ENCODE measurements at regions not wholly inside any gene's neighbourhood (a gene's known extent, or its start where the extent isn't known, plus 50 kb on each side); places are given as distances from the start of the nearest gene placed in this dataset.

- TF ChIP-seq JUND (IDR thresholded peaks at IDR 0.05; ENCODE audit: low read depth) = no peak
- in situ Hi-C loops (cut with HindIII; ENCODE audit: low pct_unique_long_range_greater_than_20kb, low sequenced_read_pairs) = no loop called here
These were observed 98.9 kb downstream of the PRLHR start for GRCh38 chr10:118496525-118496924.

DNA sequence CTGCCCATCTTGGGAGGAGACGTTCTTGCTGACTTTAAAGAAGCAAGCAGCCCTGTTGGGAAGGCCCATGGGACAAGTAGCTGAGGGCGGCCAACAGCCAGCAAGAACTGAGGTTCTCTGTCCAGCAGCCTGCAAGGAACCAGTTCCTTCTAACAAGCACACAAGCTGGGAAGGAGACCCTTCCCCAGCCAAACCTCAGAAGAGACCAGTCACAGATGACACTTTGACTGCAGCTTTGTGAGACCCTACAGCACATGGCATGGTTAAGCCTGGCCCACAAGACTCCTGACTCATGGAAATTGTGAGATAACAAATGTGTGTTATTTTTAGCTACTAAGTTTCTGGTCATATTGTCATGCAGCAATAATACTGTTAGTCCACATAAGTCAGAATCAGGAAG lies 99.9 kb downstream of the PRLHR start:
- no peak for DNase-seq (ENCODE audit: low read depth in 1 of 2, low spot score in 1 of 2)
- in situ Hi-C loops (cut with HindIII; ENCODE audit: low pct_unique_long_range_greater_than_20kb, low sequenced_read_pairs) = no loop called here
- TF ChIP-seq JUND (IDR thresholded peaks at IDR 0.05; ENCODE audit: low read depth) = no peak

More at GRCh38 chr10:118496525-118496924, 98.9 kb downstream of the PRLHR start:
- no peak for DNase-seq (ENCODE audit: low read depth in 1 of 2, low spot score in 1 of 2)

DNA sequence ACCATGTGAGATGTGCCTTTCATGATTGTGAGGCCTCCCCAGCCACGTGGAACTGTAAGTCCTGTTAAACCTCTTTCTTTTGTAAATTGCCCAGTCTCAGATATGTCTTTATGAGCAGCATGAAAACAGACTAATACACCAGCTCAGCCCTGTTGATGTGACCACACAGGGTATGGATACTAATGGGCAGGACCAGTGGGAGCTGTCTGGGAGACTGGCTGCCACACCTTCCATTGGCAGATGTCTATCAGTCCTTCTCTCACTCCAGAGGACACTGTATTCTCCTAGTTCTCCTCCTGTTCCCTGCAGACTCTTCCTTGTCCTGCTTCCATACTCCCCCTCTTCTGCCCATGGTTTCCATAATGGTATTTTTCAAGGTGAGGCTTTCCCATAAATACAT lies 104.4 kb downstream of the PRLHR start:
- in situ Hi-C loops (cut with HindIII; ENCODE audit: low pct_unique_long_range_greater_than_20kb, low sequenced_read_pairs) = no loop called here
- no peak for DNase-seq (ENCODE audit: low read depth in 1 of 2, low spot score in 1 of 2)
- TF ChIP-seq JUND (IDR thresholded peaks at IDR 0.05; ENCODE audit: low read depth) = no peak

DNA sequence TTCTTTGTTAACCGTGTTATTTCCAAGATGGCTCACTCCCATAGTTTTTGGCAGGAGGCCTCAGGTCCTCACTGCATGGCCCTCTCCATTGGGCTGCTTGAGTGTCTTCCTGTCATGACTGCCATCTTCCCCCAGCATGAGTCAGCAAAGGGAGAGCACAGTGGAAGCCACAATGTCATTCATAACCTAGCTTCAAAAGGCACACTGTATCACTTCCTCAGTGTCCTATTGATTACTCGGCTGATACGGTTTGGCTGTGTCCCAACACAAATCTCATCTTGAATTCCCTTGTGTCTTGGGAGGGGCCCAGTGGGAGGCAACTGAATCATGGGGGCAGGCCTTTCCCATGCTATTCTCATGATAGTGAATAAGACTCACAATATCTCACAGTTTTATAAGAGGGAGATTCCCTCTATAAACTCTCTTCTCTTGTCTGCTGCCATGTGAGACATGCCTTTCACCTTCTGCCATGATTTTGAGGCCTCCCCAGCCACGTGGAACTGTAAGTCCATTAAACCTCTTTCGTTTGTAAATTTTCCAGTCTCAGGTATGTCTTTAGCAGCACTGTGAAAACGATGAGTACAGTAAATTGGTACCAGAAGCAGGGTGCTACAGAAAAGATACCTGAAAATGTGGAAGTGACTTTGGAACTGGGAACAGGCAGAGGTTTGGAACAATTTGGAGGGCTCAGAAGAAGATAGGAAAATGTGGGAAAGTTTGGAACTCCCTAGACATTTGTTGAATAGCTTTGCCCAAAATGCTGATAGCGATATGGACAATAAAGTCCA lies 106.5 kb downstream of the PRLHR start:
- DNase-seq (ENCODE audit: low read depth in 1 of 2, low spot score in 1 of 2) = no peak
- in situ Hi-C loops (cut with HindIII; ENCODE audit: low pct_unique_long_range_greater_than_20kb, low sequenced_read_pairs) = no loop called here
- no peak for TF ChIP-seq JUND (IDR thresholded peaks at IDR 0.05; ENCODE audit: low read depth)

GRCh38 chr10:118485641-118486040 lies 109.8 kb downstream of the PRLHR start:
- in situ Hi-C loops (cut with HindIII; ENCODE audit: low pct_unique_long_range_greater_than_20kb, low sequenced_read_pairs) = no loop called here
- DNase-seq (ENCODE audit: low read depth in 1 of 2, low spot score in 1 of 2) = no peak

DNA sequence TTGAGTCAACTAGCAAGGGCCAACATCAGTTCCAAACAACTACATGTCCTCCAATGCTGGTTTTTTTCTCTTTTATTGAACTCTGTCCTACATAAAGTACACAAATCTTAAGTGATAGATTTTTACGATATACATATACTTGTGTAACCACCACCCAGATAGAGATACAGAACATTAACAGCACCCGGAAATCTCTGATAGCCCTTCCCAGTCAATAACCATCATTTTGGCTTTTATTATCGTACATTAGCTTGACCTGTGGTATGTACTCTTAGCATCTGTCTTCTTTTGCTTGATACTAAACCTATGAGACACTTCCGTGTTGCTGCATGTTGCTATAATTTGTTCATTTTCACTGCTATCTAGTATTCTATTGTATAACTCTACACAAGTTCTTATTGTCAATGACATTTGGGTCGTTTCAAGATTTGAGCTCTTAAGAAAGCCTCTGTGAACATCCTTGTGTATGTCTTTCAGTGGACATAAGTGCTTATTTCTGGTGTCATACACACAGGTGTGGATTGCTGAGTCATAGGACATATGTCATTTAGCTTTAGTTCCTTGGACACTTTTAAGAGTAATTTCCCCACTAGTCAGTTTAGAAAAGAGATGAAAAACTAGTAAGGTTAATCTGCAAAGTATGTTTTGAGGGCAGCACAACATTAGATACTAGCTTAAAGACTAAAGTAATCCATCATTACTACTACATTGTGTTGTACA lies 111.1 kb downstream of the PRLHR start:
- in situ Hi-C loops (cut with HindIII; ENCODE audit: low pct_unique_long_range_greater_than_20kb, low sequenced_read_pairs) = no loop called here
- TF ChIP-seq JUND (IDR thresholded peaks at IDR 0.05; ENCODE audit: low read depth) = no peak

More at GRCh38 chr10:118485641-118486040, 109.8 kb downstream of the PRLHR start:
- TF ChIP-seq JUND (IDR thresholded peaks at IDR 0.05; ENCODE audit: low read depth) = no peak

GRCh38 chr10:118483496-118483895 lies 112.0 kb downstream of the PRLHR start:
- DNase-seq (ENCODE audit: low read depth in 1 of 2, low spot score in 1 of 2) = no peak

More for the DNA sequence above, 111.1 kb downstream of the PRLHR start:
- DNase-seq (ENCODE audit: low read depth in 1 of 2, low spot score in 1 of 2) = no peak

DNA sequence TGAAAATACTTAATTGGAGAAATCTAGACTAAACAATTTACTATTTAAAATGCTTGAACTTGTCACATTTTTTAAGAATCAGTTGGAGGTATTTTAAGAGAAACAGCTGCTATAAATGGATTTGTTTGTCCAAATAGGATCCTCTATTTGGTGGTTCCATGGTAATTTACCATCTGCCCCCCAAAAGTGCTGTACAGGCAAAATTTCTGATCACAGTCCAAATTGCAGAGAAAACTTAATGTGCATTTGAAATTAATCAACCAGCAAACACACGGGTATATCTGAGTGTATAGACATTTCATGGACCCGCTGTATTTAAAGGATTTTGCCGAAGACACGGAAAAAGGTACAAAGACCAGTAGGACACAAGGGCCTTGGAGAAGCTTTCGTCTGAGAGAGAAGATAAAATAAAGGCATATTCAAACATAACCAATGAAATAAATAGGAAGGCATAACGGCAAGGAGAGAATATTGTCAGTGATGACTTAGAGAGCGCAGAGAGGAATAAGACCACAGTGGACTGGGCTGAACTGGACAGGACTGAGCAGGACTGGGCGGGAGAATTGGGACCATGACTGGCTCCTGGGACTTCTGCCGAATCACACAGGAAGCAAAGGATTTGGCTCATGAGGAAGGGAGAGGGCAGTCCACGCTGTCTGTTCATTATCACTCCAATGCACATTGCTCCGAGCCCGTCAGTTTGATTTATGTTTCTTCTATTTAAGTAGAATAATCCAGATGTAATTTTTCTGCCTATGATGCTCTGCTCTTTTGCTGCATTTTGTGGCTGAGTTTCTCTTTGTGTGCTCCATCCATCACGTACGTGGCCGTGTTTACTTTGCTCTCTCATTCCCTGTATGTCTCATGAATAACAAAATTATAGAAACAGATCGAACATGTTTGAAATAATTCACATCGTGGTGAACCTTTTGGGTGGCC lies 112.8 kb downstream of the PRLHR start:
- in situ Hi-C loops (cut with HindIII; ENCODE audit: low pct_unique_long_range_greater_than_20kb, low sequenced_read_pairs) = no loop called here
- no peak for DNase-seq (ENCODE audit: low read depth in 1 of 2, low spot score in 1 of 2)
- no peak for TF ChIP-seq JUND (IDR thresholded peaks at IDR 0.05; ENCODE audit: low read depth)

More at GRCh38 chr10:118483496-118483895, 112.0 kb downstream of the PRLHR start:
- in situ Hi-C loops (cut with HindIII; ENCODE audit: low pct_unique_long_range_greater_than_20kb, low sequenced_read_pairs) = no loop called here
- no peak for TF ChIP-seq JUND (IDR thresholded peaks at IDR 0.05; ENCODE audit: low read depth)

GRCh38 chr10:118481871-118482270 lies 113.6 kb downstream of the PRLHR start:
- DNase-seq (ENCODE audit: low read depth in 1 of 2, low spot score in 1 of 2) = peak in 1 of 2 experiments; percentile 62
- TF ChIP-seq JUND (IDR thresholded peaks at IDR 0.05; ENCODE audit: low read depth) = no peak
- in situ Hi-C loops (cut with HindIII; ENCODE audit: low pct_unique_long_range_greater_than_20kb, low sequenced_read_pairs) = no loop called here

DNA sequence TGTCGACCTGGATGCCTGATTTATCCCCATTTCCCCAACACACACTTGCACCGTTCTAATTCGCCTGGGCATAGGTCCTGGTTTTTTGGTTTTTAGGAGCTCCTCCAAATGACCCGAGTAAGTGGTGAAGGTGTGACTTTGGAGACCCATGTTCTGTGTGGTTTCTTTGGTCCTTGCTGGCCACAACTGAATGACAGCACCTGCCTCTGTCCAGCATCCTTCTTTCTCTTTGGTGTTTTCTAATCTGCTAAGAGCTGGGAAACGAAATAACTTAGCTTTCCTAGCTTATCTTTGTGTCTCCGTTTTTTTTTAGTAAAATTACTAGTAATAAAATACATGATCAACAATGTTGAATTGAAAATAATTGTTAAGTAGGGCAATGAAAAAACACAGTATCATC lies 120.2 kb downstream of the PRLHR start:
- TF ChIP-seq JUND (IDR thresholded peaks at IDR 0.05; ENCODE audit: low read depth) = no peak
- no peak for DNase-seq (ENCODE audit: low read depth in 1 of 2, low spot score in 1 of 2)
- in situ Hi-C loops (cut with HindIII; ENCODE audit: low pct_unique_long_range_greater_than_20kb, low sequenced_read_pairs) = no loop called here

GRCh38 chr10:118474111-118474510 lies 121.3 kb downstream of the PRLHR start:
- in situ Hi-C loops (cut with HindIII; ENCODE audit: low pct_unique_long_range_greater_than_20kb, low sequenced_read_pairs) = no loop called here
- no peak for DNase-seq (ENCODE audit: low read depth in 1 of 2, low spot score in 1 of 2)
- TF ChIP-seq JUND (IDR thresholded peaks at IDR 0.05; ENCODE audit: low read depth) = no peak

DNA sequence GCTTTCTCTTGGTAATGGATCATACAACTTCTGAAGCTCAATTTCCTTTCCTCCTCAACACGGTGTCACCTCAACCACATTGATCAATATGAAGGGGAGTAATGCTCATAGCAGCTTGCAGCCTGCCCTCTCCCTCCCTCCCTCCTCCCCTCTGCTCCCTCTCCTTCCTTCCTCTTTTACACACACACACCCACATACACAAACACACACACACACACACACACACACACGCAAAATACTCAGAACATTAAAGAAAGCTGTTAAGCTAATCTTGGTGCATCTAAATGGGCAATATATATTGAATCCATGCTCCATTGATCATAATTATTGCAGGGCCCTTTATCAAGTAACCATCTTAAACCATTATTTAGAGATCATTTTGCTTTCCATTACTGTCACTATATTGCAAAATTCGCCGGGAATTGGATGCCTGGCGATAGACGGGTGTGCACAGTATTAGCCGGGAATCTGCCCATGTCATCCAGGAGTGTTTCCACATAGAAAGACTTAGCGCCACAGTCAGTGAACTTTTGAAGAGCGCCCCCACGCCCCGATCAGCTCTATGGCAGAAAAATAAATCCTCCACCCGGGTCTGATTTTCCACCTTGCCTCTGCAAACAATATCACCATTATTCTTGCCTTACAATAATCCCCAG lies 122.0 kb downstream of the PRLHR start:
- DNase-seq (ENCODE audit: low read depth in 1 of 2, low spot score in 1 of 2) = no peak
- TF ChIP-seq JUND (IDR thresholded peaks at IDR 0.05; ENCODE audit: low read depth) = no peak
- in situ Hi-C loops (cut with HindIII; ENCODE audit: low pct_unique_long_range_greater_than_20kb, low sequenced_read_pairs) = no loop called here
